Mesothelial cell of epicardium (in vitro differentiated cells): ENCODE measurements at regions not wholly inside any gene's neighbourhood (a gene's known extent, or its start where the extent isn't known, plus 50 kb on each side); places are given as distances from the start of the nearest gene placed in this dataset.
"Not testable (repeated sequence)": the region's sequence is repeated elsewhere in the genome, so short reads cannot be mapped to it uniquely, and the experiment has no call there.

Experiments used
- DNase-seq, 2 experiments: peaks; one replicate each; pipeline ENCODE4 v3.0.0; 2021; ENCODE audit warnings: low spot score in 2 of 2; ENCODE audit not compliant: unreplicated experiment in 2 of 2
- H3K27ac Mint-ChIP-seq: 2 replicates; pipeline ENCODE4 v1.8.0; 2021; ENCODE audit warnings: mixed read lengths
- H3K27me3 Mint-ChIP-seq: 2 replicates; pipeline ENCODE4 v1.8.0; 2021; ENCODE audit warnings: low read depth, mixed read lengths
- H3K36me3 Mint-ChIP-seq: 2 replicates; pipeline ENCODE4 v1.8.0; 2021; ENCODE audit warnings: mixed read lengths
- H3K4me1 Mint-ChIP-seq: 2 replicates; pipeline ENCODE4 v1.8.0; 2021; ENCODE audit warnings: mixed read lengths
- H3K4me3 Mint-ChIP-seq: 2 replicates; pipeline ENCODE4 v1.8.0; 2021; ENCODE audit warnings: mild to moderate bottlenecking, moderate library complexity, mixed read lengths
- H3K9me3 Mint-ChIP-seq: 2 replicates; pipeline ENCODE4 v1.8.0; 2021; ENCODE audit warnings: mixed read lengths
- CTCF ChIP-seq: fragments of 200-600 bp; sonication (generic); IDR thresholded peaks from one replicate; pipeline ENCODE4 v1.5.0; 2021; ENCODE audit warnings: antibody characterized with exemption; ENCODE audit not compliant: unreplicated experiment

DNA sequence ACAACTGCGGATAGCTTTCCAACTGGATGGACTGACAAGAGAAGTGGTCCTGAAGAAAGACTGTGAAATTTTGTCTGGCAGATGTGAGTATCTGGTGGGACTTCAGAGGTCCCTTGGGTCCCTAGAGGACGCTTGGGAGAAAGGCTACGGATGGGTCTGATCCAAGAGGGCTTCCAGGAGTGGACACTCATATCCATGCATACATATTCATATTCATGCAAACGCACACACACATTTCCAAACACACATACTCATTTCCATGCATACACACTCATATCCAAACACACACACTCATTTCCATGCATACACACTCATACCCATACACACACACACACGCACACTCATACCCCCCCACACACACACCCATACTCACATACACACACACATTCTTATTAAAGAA, 200.2 kb upstream of the DDX18 start:
- peaks cover 6% of the 10 kb centered on the region for H3K4me1 Mint-ChIP-seq
- H3K27ac Mint-ChIP-seq: no peak overlapping the region
- no peaks in the 10 kb centered on the region for H3K9me3 Mint-ChIP-seq

DNA sequence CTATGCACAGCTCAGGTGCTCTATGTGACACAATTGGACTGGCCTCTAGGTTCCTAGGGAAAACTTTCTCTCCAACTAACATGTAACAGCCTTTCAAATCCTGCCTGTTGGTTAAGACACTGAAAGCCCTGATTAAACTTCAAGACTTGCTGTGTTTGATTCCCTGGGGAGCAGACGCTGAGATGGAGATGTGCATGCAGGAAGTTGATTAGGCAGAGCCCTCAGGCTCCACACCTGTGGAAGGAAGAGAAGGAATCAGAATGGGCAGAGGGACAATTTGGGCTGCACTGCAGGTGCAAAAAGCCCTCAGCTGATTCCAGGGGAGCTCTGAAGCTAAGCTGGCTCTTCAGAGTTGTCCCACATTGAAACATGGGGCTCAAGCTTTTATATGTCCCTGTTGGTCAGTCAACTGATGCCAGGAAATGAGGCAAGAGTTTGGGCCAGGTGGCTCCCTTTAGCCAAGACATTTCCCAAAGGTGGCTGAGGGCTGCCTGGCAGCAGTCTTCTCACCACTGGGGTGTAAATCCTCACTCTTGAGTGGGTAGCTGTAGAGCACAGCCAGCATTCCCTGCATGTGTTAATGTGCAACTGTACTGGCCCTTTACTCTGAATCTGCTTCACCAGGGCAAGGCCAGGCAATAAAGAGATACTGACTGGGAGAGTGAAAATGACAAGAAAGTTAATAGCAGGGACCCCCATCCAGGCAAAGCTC, 199.5 kb upstream of the DDX18 start:
- TF ChIP-seq CTCF: no peak
- Mint-ChIP-seq H3K27me3 (no peaks in the 10 kb centered on the region), H3K4me3 (no peak overlapping the region), H3K9me3 (no peaks in the 10 kb centered on the region), H3K27ac (no peak overlapping the region), H3K4me1 (peaks cover 6% of the 10 kb centered on the region), H3K36me3 (no peaks in the 10 kb centered on the region)
- no peak for DNase-seq

More for the DNA sequence above, 200.2 kb upstream of the DDX18 start:
- DNase-seq: no peak
- Mint-ChIP-seq H3K4me3 (no peak overlapping the region), H3K27me3 (no peaks in the 10 kb centered on the region), H3K36me3 (no peaks in the 10 kb centered on the region)
- TF ChIP-seq CTCF: no peak

GRCh38 chr2:117618607-117619006, 195.9 kb upstream of the DDX18 start:
- no peaks in the 10 kb centered on the region for H3K9me3 Mint-ChIP-seq
- H3K27me3 Mint-ChIP-seq: no peaks in the 10 kb centered on the region
- no peak overlapping the region for H3K27ac Mint-ChIP-seq
- no peak for DNase-seq
- peaks cover 2% of the 10 kb centered on the region for H3K4me1 Mint-ChIP-seq
- no peak overlapping the region for H3K4me3 Mint-ChIP-seq
- no peak for TF ChIP-seq CTCF
- H3K36me3 Mint-ChIP-seq: no peaks in the 10 kb centered on the region

DNA sequence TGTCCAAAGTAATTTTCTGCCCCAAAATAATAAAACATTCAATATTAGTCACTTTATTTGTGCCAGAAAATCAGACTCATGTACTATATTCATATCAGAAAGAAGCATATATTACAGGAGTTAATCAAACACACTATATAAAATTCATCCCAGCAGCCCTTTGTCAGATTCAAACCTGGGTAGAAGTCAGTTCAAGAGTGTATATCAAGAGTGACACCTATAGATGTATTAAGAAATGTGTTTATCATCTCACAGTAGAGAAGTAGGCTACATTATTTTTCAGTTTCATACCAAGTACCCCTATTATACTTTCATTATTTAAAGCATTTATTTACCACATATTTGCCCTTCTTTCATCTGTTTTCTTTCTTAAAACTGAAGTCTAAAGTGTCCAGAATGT, 193.2 kb upstream of the DDX18 start:
- H3K9me3 Mint-ChIP-seq: no peaks in the 10 kb centered on the region
- TF ChIP-seq CTCF: no peak
- DNase-seq: no peak
- no peaks in the 10 kb centered on the region for H3K36me3 Mint-ChIP-seq
- no peak overlapping the region for H3K27ac Mint-ChIP-seq
- H3K27me3 Mint-ChIP-seq: no peaks in the 10 kb centered on the region
- H3K4me3 Mint-ChIP-seq: peak overlapping the region; percentile 11
- peaks cover 2% of the 10 kb centered on the region for H3K4me1 Mint-ChIP-seq

- Mint-ChIP-seq H3K27ac (peak overlapping the region; percentile 51), H3K4me3 (peak overlapping the region; percentile 79)
- H3K27me3 Mint-ChIP-seq, H3K36me3 Mint-ChIP-seq, DNase-seq, H3K4me1 Mint-ChIP-seq, H3K9me3 Mint-ChIP-seq: not testable (repeated sequence)
Observed at GRCh38 chr2:117623175-117623574, 191.3 kb upstream of the DDX18 start.

- Mint-ChIP-seq H3K36me3 (no peaks in the 10 kb centered on the region), H3K9me3 (no peaks in the 10 kb centered on the region), H3K27ac (no peak overlapping the region), H3K4me1 (no peaks in the 10 kb centered on the region), H3K27me3 (peaks cover 17% of the 10 kb centered on the region), H3K4me3 (no peak overlapping the region)
- TF ChIP-seq CTCF: no peak
- DNase-seq: no peak
Observed at GRCh38 chr2:117631152-117631945, 183.1 kb upstream of the DDX18 start.
